Nephron (organoid): ENCODE measurements at regions not wholly inside any gene's neighbourhood (a gene's known extent, or its start where the extent isn't known, plus 50 kb on each side); places are given as distances from the start of the nearest gene placed in this dataset.
"Not testable (repeated sequence)": the region's sequence is repeated elsewhere in the genome, so short reads cannot be mapped to it uniquely, and the experiment has no call there.

ENCODE experiments used
- H3K27ac Mint-ChIP-seq, 3 experiments: 2 replicates each; pipeline ENCODE4 v1.8.0; 2020; ENCODE audit warnings: mixed read lengths in 3 of 3, mild to moderate bottlenecking in 2 of 3, moderate library complexity in 1 of 3
- H3K27me3 Mint-ChIP-seq: 2 replicates; pipeline ENCODE4 v1.8.0; 2021; ENCODE audit warnings: low read depth, mild to moderate bottlenecking, moderate library complexity, mixed read lengths
- H3K36me3 Mint-ChIP-seq: 2 replicates; pipeline ENCODE4 v1.8.0; 2020; ENCODE audit warnings: low read depth, mixed read lengths
- H3K4me1 Mint-ChIP-seq: 2 replicates; pipeline ENCODE4 v1.8.0; 2020; ENCODE audit warnings: mixed read lengths
- H3K4me3 Mint-ChIP-seq, 3 experiments: 2 replicates each; pipeline ENCODE4 v1.8.0; 2020; ENCODE audit warnings: mild to moderate bottlenecking in 3 of 3, mixed read lengths in 3 of 3, moderate library complexity in 2 of 3
- H3K9me3 Mint-ChIP-seq: 2 replicates; pipeline ENCODE4 v1.8.0; 2020; ENCODE audit warnings: mixed read lengths
- TF ChIP-seq, protein P1 (sequence below), 3 experiments: fragments of 200-600 bp; sonication (generic); IDR thresholded peaks; one replicate each; pipeline ENCODE4 v1.5.0; 2021; ENCODE audit warnings: antibody characterized with exemption in 3 of 3; ENCODE audit not compliant: unreplicated experiment in 3 of 3

DNA sequence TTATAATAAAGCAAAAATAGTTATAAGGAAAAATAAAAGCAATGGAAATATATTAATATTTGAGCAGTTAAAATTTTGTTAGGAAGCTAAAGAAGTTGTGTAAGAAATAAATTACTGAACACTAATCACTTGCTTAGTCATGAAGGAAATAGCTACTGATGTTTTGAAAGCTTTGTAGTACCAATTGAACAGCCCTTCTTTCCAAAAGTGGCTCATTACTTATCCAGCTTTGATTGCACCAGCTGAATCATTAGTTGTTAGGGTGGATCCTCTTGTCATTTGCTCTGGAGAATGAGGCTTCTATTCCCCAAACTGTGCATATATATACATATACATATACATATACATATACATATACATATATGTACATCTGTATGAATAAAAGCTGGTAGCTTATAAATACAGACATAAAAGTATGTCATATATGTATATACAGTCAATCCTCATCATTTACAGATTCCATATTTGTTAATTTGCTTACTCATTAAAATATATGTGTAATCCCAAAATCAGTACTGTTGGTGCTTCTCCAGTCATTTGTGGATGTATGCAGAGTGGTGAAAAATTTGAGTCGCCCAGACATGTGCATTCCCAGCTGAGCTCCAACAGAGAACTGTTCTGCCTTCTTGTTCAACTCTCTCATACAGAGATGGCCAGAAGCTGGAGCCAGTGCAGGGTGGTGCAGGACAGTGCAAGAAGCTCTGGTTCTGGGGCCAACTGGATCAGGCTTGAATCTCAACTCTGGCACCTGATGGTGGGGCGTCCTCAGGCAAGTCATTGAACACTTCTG, 214.1 kb downstream of the RPAP3 start:
- H3K4me1 Mint-ChIP-seq: no peaks in the 10 kb centered on the region

DNA sequence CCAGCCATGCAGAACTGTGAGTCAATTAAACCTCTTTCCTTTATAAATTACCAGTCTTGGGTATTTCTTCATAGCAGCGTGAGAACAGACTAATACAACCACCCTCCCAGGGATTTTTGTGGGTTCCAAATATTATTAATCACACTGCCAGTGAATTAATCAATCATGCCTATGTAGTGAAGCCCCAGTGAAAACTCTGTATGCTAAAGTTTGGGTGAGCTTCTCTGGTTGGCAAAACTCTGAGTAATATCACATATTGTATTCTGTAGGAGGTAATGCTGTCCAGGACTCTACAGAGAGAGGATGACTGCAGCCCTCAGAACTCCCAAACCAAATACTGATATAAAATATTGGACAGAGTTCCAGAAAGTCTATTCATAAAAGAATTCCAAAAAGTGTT, 216.9 kb downstream of the RPAP3 start:
- no peaks in the 10 kb centered on the region for H3K9me3 Mint-ChIP-seq
- H3K27me3 Mint-ChIP-seq: peaks cover 12% of the 10 kb centered on the region
- no peak overlapping the region for H3K4me3 Mint-ChIP-seq
- no peaks in the 10 kb centered on the region for H3K4me1 Mint-ChIP-seq
- TF ChIP-seq, protein P1, sequence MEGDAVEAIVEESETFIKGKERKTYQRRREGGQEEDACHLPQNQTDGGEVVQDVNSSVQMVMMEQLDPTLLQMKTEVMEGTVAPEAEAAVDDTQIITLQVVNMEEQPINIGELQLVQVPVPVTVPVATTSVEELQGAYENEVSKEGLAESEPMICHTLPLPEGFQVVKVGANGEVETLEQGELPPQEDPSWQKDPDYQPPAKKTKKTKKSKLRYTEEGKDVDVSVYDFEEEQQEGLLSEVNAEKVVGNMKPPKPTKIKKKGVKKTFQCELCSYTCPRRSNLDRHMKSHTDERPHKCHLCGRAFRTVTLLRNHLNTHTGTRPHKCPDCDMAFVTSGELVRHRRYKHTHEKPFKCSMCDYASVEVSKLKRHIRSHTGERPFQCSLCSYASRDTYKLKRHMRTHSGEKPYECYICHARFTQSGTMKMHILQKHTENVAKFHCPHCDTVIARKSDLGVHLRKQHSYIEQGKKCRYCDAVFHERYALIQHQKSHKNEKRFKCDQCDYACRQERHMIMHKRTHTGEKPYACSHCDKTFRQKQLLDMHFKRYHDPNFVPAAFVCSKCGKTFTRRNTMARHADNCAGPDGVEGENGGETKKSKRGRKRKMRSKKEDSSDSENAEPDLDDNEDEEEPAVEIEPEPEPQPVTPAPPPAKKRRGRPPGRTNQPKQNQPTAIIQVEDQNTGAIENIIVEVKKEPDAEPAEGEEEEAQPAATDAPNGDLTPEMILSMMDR (IDR thresholded peaks at IDR 0.05; ENCODE audit: unreplicated experiment in 3 of 3): no peak
- H3K27ac Mint-ChIP-seq: no peak overlapping the region
- H3K36me3 Mint-ChIP-seq: no peaks in the 10 kb centered on the region

More for the DNA sequence above, 214.1 kb downstream of the RPAP3 start:
- Mint-ChIP-seq H3K27ac (no peak overlapping the region), H3K36me3 (no peaks in the 10 kb centered on the region), H3K9me3 (no peaks in the 10 kb centered on the region), H3K27me3 (peaks cover 3% of the 10 kb centered on the region), H3K4me3 (no peak overlapping the region)
- TF ChIP-seq, protein P1 (IDR thresholded peaks at IDR 0.05; ENCODE audit: unreplicated experiment in 3 of 3): no peak

DNA sequence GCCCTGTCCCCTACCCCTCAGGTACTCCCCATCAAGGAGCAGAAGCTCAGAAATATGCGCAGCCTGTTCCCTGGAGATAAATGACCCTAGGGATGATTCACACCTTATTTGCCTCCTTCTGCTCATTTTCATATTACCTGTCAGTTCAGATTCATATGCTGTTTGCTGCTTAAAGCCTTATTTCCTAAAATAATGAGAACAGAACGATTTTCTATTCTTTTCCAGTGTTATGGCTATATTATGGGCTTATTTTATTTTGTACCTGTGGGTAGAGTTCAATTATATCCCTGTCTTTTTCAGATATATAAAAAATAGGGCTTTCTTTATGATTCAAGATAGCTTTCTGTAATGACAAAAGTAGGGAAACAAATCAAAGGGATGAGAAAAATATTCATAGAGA, 224.8 kb downstream of the RPAP3 start:
- TF ChIP-seq, protein P1 (IDR thresholded peaks at IDR 0.05; ENCODE audit: unreplicated experiment in 3 of 3): no peak
- Mint-ChIP-seq H3K36me3 (no peaks in the 10 kb centered on the region), H3K4me3 (no peak overlapping the region), H3K4me1 (no peaks in the 10 kb centered on the region), H3K27me3 (peaks cover 14% of the 10 kb centered on the region), H3K27ac (no peak overlapping the region), H3K9me3 (peaks cover 14% of the 10 kb centered on the region)

DNA sequence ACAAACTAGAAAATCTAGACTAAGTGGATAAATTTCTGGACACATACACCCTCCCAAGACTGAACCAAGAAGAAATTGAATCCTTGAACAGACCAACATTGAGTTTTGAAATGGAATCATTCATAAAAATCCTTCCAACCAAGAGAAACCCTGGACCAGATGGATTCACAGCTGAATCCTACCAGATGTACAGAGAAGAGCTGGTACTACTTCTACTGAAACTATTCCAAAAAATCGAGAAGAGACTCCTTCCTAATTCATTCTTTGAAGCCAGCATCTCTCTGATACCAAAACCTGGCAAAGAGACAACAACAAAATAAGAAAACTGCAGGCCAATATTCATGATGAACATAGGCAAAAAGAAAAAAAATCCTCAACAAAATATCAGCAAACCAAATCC, 227.4 kb downstream of the RPAP3 start:
- H3K4me3 Mint-ChIP-seq: no peak overlapping the region

DNA sequence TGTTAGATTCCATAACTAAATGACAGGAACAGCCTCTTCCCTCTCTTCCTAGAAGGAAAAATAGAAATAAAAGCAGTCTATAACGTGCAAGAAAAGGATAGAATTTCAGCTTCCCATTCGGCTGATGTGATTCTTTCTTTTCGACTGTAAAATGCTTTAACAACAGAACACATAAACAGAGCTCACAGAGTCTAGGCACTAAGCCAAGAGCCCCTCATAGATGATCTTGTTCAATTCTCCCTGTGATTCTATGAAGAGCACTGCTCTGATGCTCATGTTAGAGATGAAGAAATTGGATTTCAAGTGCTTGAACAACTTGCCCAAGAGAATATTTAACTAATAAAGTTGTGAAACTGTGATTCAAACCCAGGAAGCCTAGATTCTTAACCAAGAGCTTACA, 232.7 kb downstream of the RPAP3 start:
- Mint-ChIP-seq H3K9me3 (peaks cover 17% of the 10 kb centered on the region), H3K4me3 (no peak overlapping the region), H3K27me3 (no peaks in the 10 kb centered on the region), H3K27ac (no peak overlapping the region), H3K36me3 (no peaks in the 10 kb centered on the region), H3K4me1 (no peaks in the 10 kb centered on the region)
- TF ChIP-seq, protein P1 (IDR thresholded peaks at IDR 0.05; ENCODE audit: unreplicated experiment in 3 of 3): no peak

More for the DNA sequence above, 227.4 kb downstream of the RPAP3 start:
- no peak overlapping the region for H3K27ac Mint-ChIP-seq
- TF ChIP-seq, protein P1 (IDR thresholded peaks at IDR 0.05; ENCODE audit: unreplicated experiment in 3 of 3): no peak
- H3K9me3 Mint-ChIP-seq: peaks cover 21% of the 10 kb centered on the region
- H3K36me3 Mint-ChIP-seq: no peaks in the 10 kb centered on the region
- peaks cover 5% of the 10 kb centered on the region for H3K27me3 Mint-ChIP-seq
- no peaks in the 10 kb centered on the region for H3K4me1 Mint-ChIP-seq

DNA sequence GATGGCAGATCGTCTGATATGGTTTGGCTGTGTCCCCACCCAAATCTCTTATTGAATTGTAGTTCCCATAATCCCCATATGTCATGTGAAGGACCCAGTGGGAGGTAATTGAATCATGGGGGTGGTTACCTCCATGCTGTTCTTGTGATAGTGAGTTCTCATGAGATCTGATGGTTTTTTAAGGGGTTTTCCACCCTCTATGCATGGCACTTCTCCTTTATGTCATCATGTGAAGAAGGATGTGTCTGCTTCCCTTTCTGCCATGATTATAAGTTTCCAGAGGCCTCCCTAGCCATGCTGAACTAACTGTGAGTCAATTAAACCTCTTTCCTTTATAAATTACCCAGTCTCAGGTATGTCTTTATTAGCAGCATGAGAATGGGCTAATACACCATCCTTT, 235.5 kb downstream of the RPAP3 start:
- H3K27me3 Mint-ChIP-seq, H3K4me1 Mint-ChIP-seq, H3K4me3 Mint-ChIP-seq: not testable (repeated sequence)

DNA sequence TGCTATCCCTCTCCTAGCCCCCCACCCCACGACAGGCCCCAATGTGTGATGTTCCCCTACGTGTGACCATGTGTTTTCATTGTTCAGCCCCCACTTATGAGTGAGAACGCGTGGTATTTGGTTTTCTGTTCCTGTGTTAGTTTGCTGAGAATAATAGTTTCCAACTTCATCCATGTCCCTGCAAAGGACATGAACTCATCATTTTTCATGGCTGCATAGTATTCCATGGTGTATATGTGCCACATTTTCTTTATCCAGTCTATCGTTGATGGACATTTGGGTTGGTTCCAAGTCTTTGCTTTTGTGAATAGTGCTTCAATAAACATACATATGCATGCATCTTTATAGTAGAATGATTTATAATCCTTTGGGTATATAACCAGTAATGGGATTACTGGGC, 241.9 kb downstream of the RPAP3 start:
- not testable (repeated sequence) for H3K4me1 Mint-ChIP-seq, H3K4me3 Mint-ChIP-seq, H3K27ac Mint-ChIP-seq, H3K36me3 Mint-ChIP-seq
- Mint-ChIP-seq H3K27me3 (peaks cover 13% of the 10 kb centered on the region), H3K9me3 (peaks cover 12% of the 10 kb centered on the region)

More for the DNA sequence above, 235.5 kb downstream of the RPAP3 start:
- not testable (repeated sequence) for H3K27ac Mint-ChIP-seq, H3K9me3 Mint-ChIP-seq, H3K36me3 Mint-ChIP-seq
